Neural cell (in vitro differentiated cells): ENCODE measurements at regions not wholly inside any gene's neighbourhood (a gene's known extent, or its start where the extent isn't known, plus 50 kb on each side); places are given as distances from the start of the nearest gene placed in this dataset.

Experiments
- EZH2 ChIP-seq: fragments of 200-600, 300-800 bp; shearing (Covaris generic), sonication (generic); IDR thresholded peaks from 2 replicates; pipeline ENCODE4 v1.6.1; 2014; ENCODE audit warnings: antibody characterized with exemption, low read length, borderline replicate concordance, mild to moderate bottlenecking; ENCODE audit not compliant: insufficient read depth, poor library complexity, severe bottlenecking
- POLR2AphosphoS5 ChIP-seq: IDR thresholded peaks from 2 replicates; pipeline ENCODE4 v1.6.1; 2012
- RAD21 ChIP-seq: fragments of 450-650 bp; conservative IDR thresholded peaks from 2 replicates; pipeline ENCODE4 v1.6.1; 2014; ENCODE audit warnings: antibody characterized with exemption, mild to moderate bottlenecking, moderate library complexity
- TF ChIP-seq, protein P1 (sequence below): fragments of 450-650 bp; IDR thresholded peaks from 2 replicates; pipeline ENCODE4 v1.5.1; 2014; ENCODE audit warnings: antibody characterized with exemption, mild to moderate bottlenecking, moderate library complexity; ENCODE audit not compliant: poor library complexity, severe bottlenecking

DNA sequence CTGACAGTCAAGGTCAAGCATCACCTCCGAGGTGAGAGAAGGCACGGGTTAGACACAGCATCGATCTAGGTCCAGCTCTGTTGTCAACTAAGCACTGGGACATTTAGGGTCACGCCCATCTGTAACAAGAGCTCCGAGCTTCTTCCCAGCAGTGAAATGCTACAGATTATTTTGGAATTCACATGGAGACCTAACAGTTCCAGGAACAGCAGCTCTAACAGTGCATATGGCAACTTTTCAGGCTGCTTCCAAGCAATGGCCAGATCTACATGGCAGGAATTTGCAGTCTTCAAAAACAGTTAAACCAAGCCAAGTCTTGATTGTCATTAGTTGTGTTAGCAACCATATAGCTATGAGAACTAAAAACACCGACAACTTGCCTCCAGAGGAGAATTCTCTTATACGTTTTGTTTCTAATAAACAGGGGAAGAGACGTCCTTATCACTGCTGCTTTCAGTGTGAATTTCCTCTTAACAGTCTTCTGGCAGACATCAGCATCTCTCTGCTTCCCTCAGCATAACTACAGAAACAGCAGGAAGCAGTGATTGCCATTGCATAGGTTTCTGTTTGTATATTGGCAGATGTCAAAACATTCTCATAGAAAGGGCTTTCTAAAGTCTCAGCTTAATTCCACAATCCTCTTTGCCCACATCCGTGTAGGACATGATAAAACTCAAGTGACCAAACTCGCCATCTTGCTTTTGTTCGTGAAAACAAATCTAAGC lies 242.1 kb upstream of the DAPK1 start:
- TF ChIP-seq, protein P1, sequence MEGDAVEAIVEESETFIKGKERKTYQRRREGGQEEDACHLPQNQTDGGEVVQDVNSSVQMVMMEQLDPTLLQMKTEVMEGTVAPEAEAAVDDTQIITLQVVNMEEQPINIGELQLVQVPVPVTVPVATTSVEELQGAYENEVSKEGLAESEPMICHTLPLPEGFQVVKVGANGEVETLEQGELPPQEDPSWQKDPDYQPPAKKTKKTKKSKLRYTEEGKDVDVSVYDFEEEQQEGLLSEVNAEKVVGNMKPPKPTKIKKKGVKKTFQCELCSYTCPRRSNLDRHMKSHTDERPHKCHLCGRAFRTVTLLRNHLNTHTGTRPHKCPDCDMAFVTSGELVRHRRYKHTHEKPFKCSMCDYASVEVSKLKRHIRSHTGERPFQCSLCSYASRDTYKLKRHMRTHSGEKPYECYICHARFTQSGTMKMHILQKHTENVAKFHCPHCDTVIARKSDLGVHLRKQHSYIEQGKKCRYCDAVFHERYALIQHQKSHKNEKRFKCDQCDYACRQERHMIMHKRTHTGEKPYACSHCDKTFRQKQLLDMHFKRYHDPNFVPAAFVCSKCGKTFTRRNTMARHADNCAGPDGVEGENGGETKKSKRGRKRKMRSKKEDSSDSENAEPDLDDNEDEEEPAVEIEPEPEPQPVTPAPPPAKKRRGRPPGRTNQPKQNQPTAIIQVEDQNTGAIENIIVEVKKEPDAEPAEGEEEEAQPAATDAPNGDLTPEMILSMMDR = no peak
- peak; percentile 88 for TF ChIP-seq POLR2AphosphoS5
- no peak for TF ChIP-seq EZH2
- no peak for TF ChIP-seq RAD21
